Vagina (tissue), 2 donors: ENCODE measurements at regions not wholly inside any gene's neighbourhood (a gene's known extent, or its start where the extent isn't known, plus 50 kb on each side); places are given as distances from the start of the nearest gene placed in this dataset.

Experiments used
- CTCF ChIP-seq, 3 experiments: fragments of 450-650 bp in 2 of 3; fragments of 200-600 bp in 1 of 3; sonication (generic) in 1 of 3; IDR thresholded peaks; one replicate each; pipeline ENCODE4 v1.5.1; 2017 to 2019; ENCODE audit warnings: antibody characterized with exemption in 3 of 3, mild to moderate bottlenecking in 2 of 3, moderate library complexity in 2 of 3
- POLR2A ChIP-seq, 2 donors: fragments of 450-650 bp; IDR thresholded peaks; one replicate each; pipeline ENCODE4 v1.6.1; 2017; ENCODE audit warnings: antibody characterized with exemption in 2 of 2, mild to moderate bottlenecking in 2 of 2, moderate library complexity in 2 of 2

GRCh38 chr6:140620496-140620895, 1246.0 kb upstream of the CITED2 start:
- TF ChIP-seq CTCF (IDR thresholded peaks at IDR 0.05) (no peak), POLR2A (IDR thresholded peaks at IDR 0.05) (no peak)
